ENCODE measurements at regions not wholly inside any gene's neighbourhood (a gene's known extent, or its start where the extent isn't known, plus 50 kb on each side); places are given as distances from the start of the nearest gene placed in this dataset.

- TF ChIP-seq ELF4 (IDR thresholded peaks at IDR 0.05) (no peak), NFRKB (IDR thresholded peaks at IDR 0.05) (no peak), PKNOX1 (IDR thresholded peaks at IDR 0.05) (no peak), BHLHE40 (IDR thresholded peaks at IDR 0.05; ENCODE audit: borderline replicate concordance) (no peak), TARDBP (IDR thresholded peaks at IDR 0.05) (no peak), FOXA1 (IDR thresholded peaks at IDR 0.05) (no peak), HDGF (IDR thresholded peaks at IDR 0.05; ENCODE audit: borderline replicate concordance) (no peak)
These were observed 560.8 kb upstream of the IMPG1 start for GRCh38 chr6:76633259-76633658.

Data from HEK293T (cell line).